ENCODE measurements at regions not wholly inside any gene's neighbourhood (a gene's known extent, or its start where the extent isn't known, plus 50 kb on each side); places are given as distances from the start of the nearest gene placed in this dataset.

- H3K4me1 ChIP-seq, result peaks cover 0 to 28% of the 10 kb centered on the region in 2 donors
- no peaks in the 10 kb centered on the region for H3K27me3 ChIP-seq
- H3K36me3 ChIP-seq, result no peaks in the 10 kb centered on the region
- DNase-seq (ENCODE audit: low spot score), result no peak
- H3K4me3 ChIP-seq, result no peak overlapping the region
- no peaks in the 10 kb centered on the region for H3K9me3 ChIP-seq
- peak overlapping the region in 1 of 2 donors; percentile 32 for H3K27ac ChIP-seq
- no peak for TF ChIP-seq CTCF (IDR thresholded peaks at IDR 0.05)
Observed at GRCh38 chr1:220368352-220369265, 96.4 kb upstream of the RAB3GAP2 start.

- no peak overlapping the region for H3K27ac ChIP-seq
- H3K27me3 ChIP-seq, result no peaks in the 10 kb centered on the region
- H3K4me3 ChIP-seq, result no peak overlapping the region
- no peak for DNase-seq (ENCODE audit: low spot score)
- TF ChIP-seq CTCF (IDR thresholded peaks at IDR 0.05), result no peak
- H3K4me1 ChIP-seq, result peaks cover 0 to 28% of the 10 kb centered on the region in 2 donors
- H3K9me3 ChIP-seq, result no peaks in the 10 kb centered on the region
- H3K36me3 ChIP-seq, result no peaks in the 10 kb centered on the region
Observed at GRCh38 chr1:220367833-220368232, 95.6 kb upstream of the RAB3GAP2 start.

GRCh38 chr1:220366269-220366668 lies 94.0 kb upstream of the RAB3GAP2 start:
- no peak for DNase-seq (ENCODE audit: low spot score)
- H3K36me3 ChIP-seq, result no peaks in the 10 kb centered on the region
- H3K4me1 ChIP-seq, result peaks cover 0 to 28% of the 10 kb centered on the region in 2 donors
- no peak for TF ChIP-seq CTCF (IDR thresholded peaks at IDR 0.05)
- no peaks in the 10 kb centered on the region for H3K9me3 ChIP-seq
- no peak overlapping the region for H3K4me3 ChIP-seq
- no peaks in the 10 kb centered on the region for H3K27me3 ChIP-seq
- H3K27ac ChIP-seq, result no peak overlapping the region

- Histone ChIP-seq H3K4me3 (no peak overlapping the region), H3K4me1 (peaks cover 0 to 1% of the 10 kb centered on the region in 2 donors), H3K9me3 (no peaks in the 10 kb centered on the region), H3K27me3 (no peaks in the 10 kb centered on the region), H3K36me3 (no peaks in the 10 kb centered on the region), H3K27ac (no peak overlapping the region)
- no peak for TF ChIP-seq CTCF (IDR thresholded peaks at IDR 0.05)
- DNase-seq (ENCODE audit: low spot score), result no peak
Observed at GRCh38 chr1:220363196-220363837, 91.1 kb upstream of the RAB3GAP2 start.

GRCh38 chr1:220356981-220357850 lies 85.0 kb upstream of the RAB3GAP2 start:
- Histone ChIP-seq H3K27me3 (no peaks in the 10 kb centered on the region), H3K4me1 (peaks cover 0 to 4% of the 10 kb centered on the region in 2 donors), H3K4me3 (no peak overlapping the region), H3K9me3 (no peaks in the 10 kb centered on the region), H3K36me3 (no peaks in the 10 kb centered on the region), H3K27ac (peak overlapping the region in 1 of 2 donors; percentile 34)
- no peak for DNase-seq (ENCODE audit: low spot score)
- no peak for TF ChIP-seq CTCF (IDR thresholded peaks at IDR 0.05)
